ENCODE measurements at regions not wholly inside any gene's neighbourhood (a gene's known extent, or its start where the extent isn't known, plus 50 kb on each side); places are given as distances from the start of the nearest gene placed in this dataset.

- no peak for DNase-seq (ENCODE audit: low read depth)
- H3K4me3 ChIP-seq (ENCODE audit: low read depth, low read length) = no peak overlapping the region
- TF ChIP-seq CTCF (IDR thresholded peaks at IDR 0.05; ENCODE audit: low read depth, low read length, missing control alignments) = no peak
Observed at GRCh38 chr20:59463541-59463940, 140.8 kb upstream of the PHACTR3 start.

GRCh38 chr20:59466107-59466815 lies 138.1 kb upstream of the PHACTR3 start:
- no peak overlapping the region for H3K4me3 ChIP-seq (ENCODE audit: low read depth, low read length)
- no peak for TF ChIP-seq CTCF (IDR thresholded peaks at IDR 0.05; ENCODE audit: low read depth, low read length, missing control alignments)
- DNase-seq (ENCODE audit: low read depth) = no peak

- no peak for DNase-seq (ENCODE audit: low read depth)
- H3K4me3 ChIP-seq (ENCODE audit: low read depth, low read length) = no peak overlapping the region
- no peak for TF ChIP-seq CTCF (IDR thresholded peaks at IDR 0.05; ENCODE audit: low read depth, low read length, missing control alignments)
Observed at GRCh38 chr20:59468831-59469230, 135.5 kb upstream of the PHACTR3 start.

- no peak overlapping the region for H3K4me3 ChIP-seq (ENCODE audit: low read depth, low read length)
- no peak for TF ChIP-seq CTCF (IDR thresholded peaks at IDR 0.05; ENCODE audit: low read depth, low read length, missing control alignments)
- DNase-seq (ENCODE audit: low read depth) = no peak
Observed at GRCh38 chr20:59469267-59470252, 134.8 kb upstream of the PHACTR3 start.

GRCh38 chr20:59470521-59470920 lies 133.8 kb upstream of the PHACTR3 start:
- no peak for TF ChIP-seq CTCF (IDR thresholded peaks at IDR 0.05; ENCODE audit: low read depth, low read length, missing control alignments)
- no peak for DNase-seq (ENCODE audit: low read depth)

GRCh38 chr20:59471653-59472421 lies 132.5 kb upstream of the PHACTR3 start:
- no peak for DNase-seq (ENCODE audit: low read depth)
- no peak overlapping the region for H3K4me3 ChIP-seq (ENCODE audit: low read depth, low read length)
- TF ChIP-seq CTCF (IDR thresholded peaks at IDR 0.05; ENCODE audit: low read depth, low read length, missing control alignments) = peak; percentile 7

More at GRCh38 chr20:59470521-59470920, 133.8 kb upstream of the PHACTR3 start:
- H3K4me3 ChIP-seq (ENCODE audit: low read depth, low read length) = no peak overlapping the region
